ENCODE measurements at regions not wholly inside any gene's neighbourhood (a gene's known extent, or its start where the extent isn't known, plus 50 kb on each side); places are given as distances from the start of the nearest gene placed in this dataset.
"Not testable (repeated sequence)": the region's sequence is repeated elsewhere in the genome, so short reads cannot be mapped to it uniquely, and the experiment has no call there.

- no peak overlapping the region for H3K4me3 ChIP-seq (ENCODE audit: low read depth, low read length)
- no peak for DNase-seq (ENCODE audit: low read depth)
These were observed 499.4 kb downstream of the NAV3 start for GRCh38 chr12:78330131-78330530.

- no peak for DNase-seq (ENCODE audit: low read depth)
These were observed 500.5 kb downstream of the NAV3 start for GRCh38 chr12:78331181-78331580.

GRCh38 chr12:78331753-78332152, 501.1 kb downstream of the NAV3 start:
- no peak overlapping the region for H3K4me3 ChIP-seq (ENCODE audit: low read depth, low read length)
- DNase-seq (ENCODE audit: low read depth): no peak

More at GRCh38 chr12:78331181-78331580, 500.5 kb downstream of the NAV3 start:
- no peak overlapping the region for H3K4me3 ChIP-seq (ENCODE audit: low read depth, low read length)

- DNase-seq (ENCODE audit: low read depth): no peak
- H3K4me3 ChIP-seq (ENCODE audit: low read depth, low read length): no peak overlapping the region
These were observed 507.5 kb downstream of the NAV3 start for GRCh38 chr12:78338054-78338785.

GRCh38 chr12:78340406-78340805, 509.7 kb downstream of the NAV3 start:
- DNase-seq (ENCODE audit: low read depth): no peak
- H3K4me3 ChIP-seq (ENCODE audit: low read depth, low read length): no peak overlapping the region

GRCh38 chr12:78343657-78344056, 513.0 kb downstream of the NAV3 start:
- no peak for DNase-seq (ENCODE audit: low read depth)
- no peak overlapping the region for H3K4me3 ChIP-seq (ENCODE audit: low read depth, low read length)

GRCh38 chr12:78359520-78359919, 505.1 kb upstream of the SYT1 start:
- no peak overlapping the region for H3K4me3 ChIP-seq (ENCODE audit: low read depth, low read length)
- DNase-seq (ENCODE audit: low read depth): peak; percentile 54

- DNase-seq (ENCODE audit: low read depth): no peak
- no peak overlapping the region for H3K4me3 ChIP-seq (ENCODE audit: low read depth, low read length)
These were observed 502.9 kb upstream of the SYT1 start for GRCh38 chr12:78361683-78362082.

- DNase-seq (ENCODE audit: low read depth): no peak
These were observed 493.3 kb upstream of the SYT1 start for GRCh38 chr12:78371284-78371683.

GRCh38 chr12:78375461-78375860, 489.1 kb upstream of the SYT1 start:
- DNase-seq (ENCODE audit: low read depth): no peak
- no peak overlapping the region for H3K4me3 ChIP-seq (ENCODE audit: low read depth, low read length)

More at GRCh38 chr12:78371284-78371683, 493.3 kb upstream of the SYT1 start:
- H3K4me3 ChIP-seq (ENCODE audit: low read depth, low read length): no peak overlapping the region

- no peak overlapping the region for H3K4me3 ChIP-seq (ENCODE audit: low read depth, low read length)
- no peak for DNase-seq (ENCODE audit: low read depth)
These were observed 488.3 kb upstream of the SYT1 start for GRCh38 chr12:78376257-78376656.

- H3K4me3 ChIP-seq (ENCODE audit: low read depth, low read length); DNase-seq (ENCODE audit: low read depth): not testable (repeated sequence)
These were observed 485.5 kb upstream of the SYT1 start for GRCh38 chr12:78379065-78379464.

GRCh38 chr12:78383414-78383813, 481.2 kb upstream of the SYT1 start:
- DNase-seq (ENCODE audit: low read depth): no peak
- H3K4me3 ChIP-seq (ENCODE audit: low read depth, low read length): no peak overlapping the region

GRCh38 chr12:78384541-78384940, 480.0 kb upstream of the SYT1 start:
- DNase-seq (ENCODE audit: low read depth): no peak
- H3K4me3 ChIP-seq (ENCODE audit: low read depth, low read length): no peak overlapping the region

- no peak overlapping the region for H3K4me3 ChIP-seq (ENCODE audit: low read depth, low read length)
- no peak for DNase-seq (ENCODE audit: low read depth)
These were observed 479.0 kb upstream of the SYT1 start for GRCh38 chr12:78385541-78385940.

GRCh38 chr12:78386871-78387270, 477.7 kb upstream of the SYT1 start:
- no peak for DNase-seq (ENCODE audit: low read depth)
- no peak overlapping the region for H3K4me3 ChIP-seq (ENCODE audit: low read depth, low read length)

GRCh38 chr12:78387721-78388120, 476.9 kb upstream of the SYT1 start:
- DNase-seq (ENCODE audit: low read depth): no peak
- no peak overlapping the region for H3K4me3 ChIP-seq (ENCODE audit: low read depth, low read length)

- no peak for DNase-seq (ENCODE audit: low read depth)
- no peak overlapping the region for H3K4me3 ChIP-seq (ENCODE audit: low read depth, low read length)
These were observed 476.1 kb upstream of the SYT1 start for GRCh38 chr12:78388461-78388860.

- no peak for DNase-seq (ENCODE audit: low read depth)
- H3K4me3 ChIP-seq (ENCODE audit: low read depth, low read length): no peak overlapping the region
These were observed 473.7 kb upstream of the SYT1 start for GRCh38 chr12:78390920-78391319.

GRCh38 chr12:78392918-78393317, 471.7 kb upstream of the SYT1 start:
- H3K4me3 ChIP-seq (ENCODE audit: low read depth, low read length): no peak overlapping the region
- DNase-seq (ENCODE audit: low read depth): no peak

- no peak overlapping the region for H3K4me3 ChIP-seq (ENCODE audit: low read depth, low read length)
- no peak for DNase-seq (ENCODE audit: low read depth)
These were observed 468.6 kb upstream of the SYT1 start for GRCh38 chr12:78395961-78396360.

- no peak for DNase-seq (ENCODE audit: low read depth)
- H3K4me3 ChIP-seq (ENCODE audit: low read depth, low read length): no peak overlapping the region
These were observed 468.0 kb upstream of the SYT1 start for GRCh38 chr12:78396538-78396937.

Data from skeletal muscle cell (primary cell).